CD14-positive monocyte (primary cell): ENCODE measurements at regions not wholly inside any gene's neighbourhood (a gene's known extent, or its start where the extent isn't known, plus 50 kb on each side); places are given as distances from the start of the nearest gene placed in this dataset.

Source experiments
- DNase-seq, 3 donors: peaks; one replicate each; pipeline ENCODE4 v3.0.0-alpha.2; 2011 to 2022
- H2AFZ ChIP-seq: 2 replicates; pipeline ENCODE4 v1.6.0; 2012; ENCODE audit warnings: mild to moderate bottlenecking, low read depth, low read length, inconsistent platforms; ENCODE audit not compliant: insufficient read depth, poor library complexity, severe bottlenecking
- H3K27ac ChIP-seq, 2 donors: 1 replicate in 1 of 2; 2 replicates in 1 of 2; pipeline ENCODE4 v1.5.1; 2012 to 2013; ENCODE audit warnings: low read length in 2 of 2, control low read depth in 1 of 2, inconsistent platforms in 1 of 2, low read depth in 1 of 2, mild to moderate bottlenecking in 1 of 2
- H3K27me3 ChIP-seq, 2 donors: one replicate each; pipeline versions ENCODE4 v1.6.0 to v1.6.1; 2011 to 2013; ENCODE audit warnings: low read length in 2 of 2; ENCODE audit not compliant: control insufficient read depth in 2 of 2, insufficient read depth in 2 of 2
- H3K36me3 ChIP-seq, 2 donors: replicated peaks in 1 of 2; 1 replicate in 1 of 2; 2 replicates in 1 of 2; pipeline versions ENCODE4 v1.5.1 to v1.6.1; 2012 to 2013; ENCODE audit warnings: low read length in 2 of 2, control low read depth in 1 of 2, inconsistent platforms in 1 of 2, mild to moderate bottlenecking in 1 of 2; ENCODE audit not compliant: insufficient read depth in 2 of 2, control insufficient read depth in 1 of 2
- H3K4me1 ChIP-seq, 2 donors: 1 replicate in 1 of 2; 2 replicates in 1 of 2; pipeline versions ENCODE4 v1.5.1 to v1.6.1; 2012 to 2013; ENCODE audit warnings: low read length in 2 of 2, control low read depth in 1 of 2, inconsistent platforms in 1 of 2, mild to moderate bottlenecking in 1 of 2, moderate library complexity in 1 of 2; ENCODE audit not compliant: insufficient read depth in 2 of 2, control insufficient read depth in 1 of 2
- H3K4me2 ChIP-seq: replicated peaks from 2 replicates; pipeline ENCODE3; 2012; ENCODE audit warnings: low read length, moderate library complexity, mild to moderate bottlenecking; ENCODE audit not compliant: poor library complexity, severe bottlenecking; ENCODE audit errors: extremely low read depth
- H3K4me3 ChIP-seq, 3 experiments: fragments of 200-600 bp in 1 of 3; sonication (generic) in 1 of 3; replicated peaks in 1 of 3; 1 replicate in 2 of 3; 2 replicates in 1 of 3; pipeline ENCODE4 v1.5.1; 2011 to 2013; ENCODE audit warnings: low read length in 3 of 3, mild to moderate bottlenecking in 3 of 3, control low read depth in 2 of 3, low read depth in 2 of 3, inconsistent platforms in 1 of 3, moderate library complexity in 1 of 3
- H3K79me2 ChIP-seq: 2 replicates; pipeline ENCODE4 v1.6.0; 2012; ENCODE audit warnings: mild to moderate bottlenecking, control low read depth, inconsistent platforms, low read length, moderate library complexity; ENCODE audit not compliant: insufficient read depth
- H3K9ac ChIP-seq: 2 replicates; pipeline ENCODE4 v1.6.0; 2017; ENCODE audit warnings: low read length, mild to moderate bottlenecking; ENCODE audit not compliant: insufficient read depth, poor library complexity, severe bottlenecking
- H3K9me3 ChIP-seq, 2 donors: replicated peaks in 1 of 2; 1 replicate in 1 of 2; 2 replicates in 1 of 2; pipeline versions ENCODE4 v1.5.1 to v1.6.1; 2012 to 2013; ENCODE audit warnings: low read length in 2 of 2, control low read depth in 1 of 2; ENCODE audit not compliant: control insufficient read depth in 1 of 2, insufficient read depth in 1 of 2
- H4K20me1 ChIP-seq: 2 replicates; pipeline ENCODE4 v1.6.0; 2012; ENCODE audit warnings: mild to moderate bottlenecking, low read length, control low read depth, moderate library complexity; ENCODE audit not compliant: insufficient read depth
- H3K27ac Mint-ChIP-seq, 7 donors: one replicate each; pipeline ENCODE4 v1.8.0; 2020; ENCODE audit warnings: mild to moderate bottlenecking in 7 of 7, mixed read lengths in 7 of 7, moderate library complexity in 6 of 7, inconsistent platforms in 2 of 7
- H3K27me3 Mint-ChIP-seq, 3 donors: one replicate each; pipeline ENCODE4 v1.8.0; 2021 to 2022; ENCODE audit warnings: low read depth in 3 of 3, mild to moderate bottlenecking in 3 of 3, mixed read lengths in 3 of 3, moderate library complexity in 3 of 3, inconsistent platforms in 1 of 3
- H3K36me3 Mint-ChIP-seq, 2 donors: one replicate each; pipeline ENCODE4 v1.8.0; 2020; ENCODE audit warnings: mixed read lengths in 2 of 2, inconsistent platforms in 1 of 2, mild to moderate bottlenecking in 1 of 2
- H3K4me1 Mint-ChIP-seq: one replicate; pipeline ENCODE4 v1.8.0; 2020; ENCODE audit warnings: mild to moderate bottlenecking, mixed read lengths
- H3K4me3 Mint-ChIP-seq, 2 donors: one replicate each; pipeline ENCODE4 v1.8.0; 2020; ENCODE audit warnings: mild to moderate bottlenecking in 2 of 2, mixed read lengths in 2 of 2, moderate library complexity in 1 of 2
- H3K9me3 Mint-ChIP-seq, 7 donors: one replicate each; pipeline ENCODE4 v1.8.0; 2020 to 2022; ENCODE audit warnings: mixed read lengths in 7 of 7, mild to moderate bottlenecking in 6 of 7, moderate library complexity in 6 of 7, inconsistent platforms in 2 of 7
- CTCF ChIP-seq: fragments of 200-600 bp; IDR thresholded peaks from one replicate; pipeline ENCODE4 v1.8.0; 2022; ENCODE audit warnings: antibody characterized with exemption, mild to moderate bottlenecking
- WGBS: methylation state at CpG from one replicate; pipeline ENCODE4 v1.1.5; 2013; ENCODE audit warnings: missing lambda C conversion rate; ENCODE audit not compliant: insufficient coverage; 5-methylcytosine and 5-hydroxymethylcytosine counted together
- intact Hi-C, 2 donors: fragments of 100-400 bp; cut with micrococcal nuclease; formaldehyde crosslinking; loops; one replicate each; pipeline versions ENCODE4 v1.15.0 to v1.15.1; 2023

GRCh38 chr5:155885199-155885598 lies 441.8 kb upstream of the SGCD start:
- TF ChIP-seq CTCF, result no peak
- Histone ChIP-seq H2AFZ (no peak overlapping the region), H3K27me3 (no peaks in the 10 kb centered on the region), H3K4me3 (no peak overlapping the region), H3K79me2 (no peaks in the 10 kb centered on the region), H4K20me1 (no peaks in the 10 kb centered on the region), H3K4me1 (no peaks in the 10 kb centered on the region), H3K4me2 (no peak overlapping the region), H3K9ac (no peak overlapping the region), H3K9me3 (peaks cover 0 to 4% of the 10 kb centered on the region in 2 donors), H3K36me3 (no peaks in the 10 kb centered on the region), H3K27ac (no peak overlapping the region)
- Mint-ChIP-seq H3K4me1 (no peaks in the 10 kb centered on the region), H3K27me3 (no peaks in the 10 kb centered on the region), H3K9me3 (peaks cover 0 to 3% (median 0%) of the 10 kb centered on the region in 7 donors), H3K36me3 (no peaks in the 10 kb centered on the region), H3K27ac (no peak overlapping the region), H3K4me3 (no peak overlapping the region)
- no peak for DNase-seq
- intact Hi-C loops, result no loop called here
- no CpG with 5 or more reads among the region's 1 CpG for WGBS

- H3K9me3 ChIP-seq, result peaks cover 6 to 7% of the 10 kb centered on the region in 2 donors
- no peak overlapping the region for H3K4me2 ChIP-seq
- intact Hi-C loops, result no loop called here
- H3K27ac Mint-ChIP-seq, result no peak overlapping the region
- H3K9ac ChIP-seq, result no peak overlapping the region
- no peaks in the 10 kb centered on the region for H3K36me3 ChIP-seq
- no peak overlapping the region for H3K27ac ChIP-seq
- no peaks in the 10 kb centered on the region for H3K27me3 Mint-ChIP-seq
- H3K36me3 Mint-ChIP-seq, result no peaks in the 10 kb centered on the region
- H3K4me1 ChIP-seq, result no peaks in the 10 kb centered on the region
- no peak for DNase-seq
- no peak overlapping the region for H3K4me3 ChIP-seq
- no peaks in the 10 kb centered on the region for H4K20me1 ChIP-seq
- no peaks in the 10 kb centered on the region for H3K4me1 Mint-ChIP-seq
- H2AFZ ChIP-seq, result no peak overlapping the region
- TF ChIP-seq CTCF, result no peak
- 83% methylated on average over 6 of the region's 13 CpGs for whole genome bisulfite sequencing
- no peaks in the 10 kb centered on the region for H3K27me3 ChIP-seq
- H3K79me2 ChIP-seq, result no peaks in the 10 kb centered on the region
- H3K4me3 Mint-ChIP-seq, result no peak overlapping the region
- peaks cover 0 to 5% (median 3%) of the 10 kb centered on the region in 7 donors for H3K9me3 Mint-ChIP-seq
These were observed 440.5 kb upstream of the SGCD start for GRCh38 chr5:155886311-155887031.
